GM13976 (cell line): ENCODE measurements at regions not wholly inside any gene's neighbourhood (a gene's known extent, or its start where the extent isn't known, plus 50 kb on each side); places are given as distances from the start of the nearest gene placed in this dataset.

Experiments used
- DNase-seq: peaks from one replicate; pipeline ENCODE4 v3.0.0; 2012; ENCODE audit warnings: low spot score
- CTCF ChIP-seq: IDR thresholded peaks from 2 replicates; pipeline ENCODE4 v1.5.1; 2012; ENCODE audit warnings: borderline replicate concordance, mild to moderate bottlenecking; ENCODE audit not compliant: insufficient read depth; ENCODE audit errors: extremely low read depth, missing control alignments, control extremely low read depth
- in situ Hi-C: fragments of 300-500 bp; cut with MboI; formaldehyde crosslinking; loops from one replicate; pipeline ENCODE4 v1.12.0; 2022; ENCODE audit warnings: low sequenced_read_pairs, mixed read lengths, inconsistent platforms; ENCODE audit not compliant: unreplicated experiment

- no peak for TF ChIP-seq CTCF
- in situ Hi-C loops = no loop called here
- no peak for DNase-seq
These were observed 171.9 kb downstream of the FGFR2 start for GRCh38 chr10:121426307-121426706.
